ENCODE measurements at regions not wholly inside any gene's neighbourhood (a gene's known extent, or its start where the extent isn't known, plus 50 kb on each side); places are given as distances from the start of the nearest gene placed in this dataset.
A peak's percentile ranks its signal among the peaks of the same experiment; 100 is the strongest.

GRCh38 chr3:68088216-68088615 lies 433.8 kb upstream of the SUCLG2 start:
- no peaks in the 10 kb centered on the region for H3K36me3 ChIP-seq (ENCODE audit: insufficient read depth, low read length)
- H3K9ac ChIP-seq (ENCODE audit: low read depth, low read length), result no peak overlapping the region
- no peaks in the 10 kb centered on the region for H3K79me2 ChIP-seq (ENCODE audit: insufficient read depth, low read length)
- H3K27me3 ChIP-seq (ENCODE audit: insufficient read depth, low read length, poor library complexity), result peaks cover 4% of the 10 kb centered on the region
- H3K9me3 ChIP-seq (ENCODE audit: insufficient read depth, low read length, severe bottlenecking), result no peaks in the 10 kb centered on the region
- TF ChIP-seq EZH2 (IDR thresholded peaks at IDR 0.05; ENCODE audit: borderline replicate concordance, low read depth, low read length, severe bottlenecking) (no peak), CTCF (IDR thresholded peaks at IDR 0.05; ENCODE audit: borderline replicate concordance, extremely low read depth, low read length, poor library complexity, severe bottlenecking) (no peak)
- H3K4me3 ChIP-seq (ENCODE audit: low read depth in 1 of 2, low read length in 2 of 2), result no peak overlapping the region
- ATAC-seq (ENCODE audit: insufficient read depth, low read depth) (peak; percentile 67; the same call in 2 of the 3 replicates), DNase-seq (peak; percentile 7)
- H3K4me1 ChIP-seq (ENCODE audit: insufficient read depth, low read length), result no peaks in the 10 kb centered on the region
- H4K20me1 ChIP-seq (ENCODE audit: insufficient read depth, low read length), result no peaks in the 10 kb centered on the region
- H3K27ac ChIP-seq (ENCODE audit: low read length), result no peak overlapping the region
- no peak overlapping the region for H3K4me2 ChIP-seq (ENCODE audit: insufficient read depth, low read length)
- no peak overlapping the region for H2AFZ ChIP-seq (ENCODE audit: low read depth, low read length)

- Histone ChIP-seq H3K9ac (ENCODE audit: low read depth, low read length) (no peak overlapping the region), H3K4me1 (ENCODE audit: insufficient read depth, low read length) (no peaks in the 10 kb centered on the region), H3K27ac (ENCODE audit: low read length) (no peak overlapping the region), H2AFZ (ENCODE audit: low read depth, low read length) (no peak overlapping the region), H3K4me2 (ENCODE audit: insufficient read depth, low read length) (no peak overlapping the region), H3K27me3 (ENCODE audit: insufficient read depth, low read length, poor library complexity) (no peaks in the 10 kb centered on the region), H3K36me3 (ENCODE audit: insufficient read depth, low read length) (no peaks in the 10 kb centered on the region), H3K9me3 (ENCODE audit: insufficient read depth, low read length, severe bottlenecking) (no peaks in the 10 kb centered on the region), H3K79me2 (ENCODE audit: insufficient read depth, low read length) (no peaks in the 10 kb centered on the region), H3K4me3 (ENCODE audit: low read depth in 1 of 2, low read length in 2 of 2) (no peak overlapping the region), H4K20me1 (ENCODE audit: insufficient read depth, low read length) (no peaks in the 10 kb centered on the region)
- TF ChIP-seq EZH2 (IDR thresholded peaks at IDR 0.05; ENCODE audit: borderline replicate concordance, low read depth, low read length, severe bottlenecking), result no peak
- no peak for TF ChIP-seq CTCF (IDR thresholded peaks at IDR 0.05; ENCODE audit: borderline replicate concordance, extremely low read depth, low read length, poor library complexity, severe bottlenecking)
- ATAC-seq (ENCODE audit: insufficient read depth, low read depth), result no peak
- DNase-seq, result no peak
Measured at GRCh38 chr3:68072062-68072461, 417.6 kb upstream of the SUCLG2 start.

GRCh38 chr3:68070186-68070585 lies 415.8 kb upstream of the SUCLG2 start:
- no peak for DNase-seq
- Histone ChIP-seq H3K4me2 (ENCODE audit: insufficient read depth, low read length) (no peak overlapping the region), H3K27ac (ENCODE audit: low read length) (no peak overlapping the region), H3K9ac (ENCODE audit: low read depth, low read length) (no peak overlapping the region), H2AFZ (ENCODE audit: low read depth, low read length) (no peak overlapping the region), H3K9me3 (ENCODE audit: insufficient read depth, low read length, severe bottlenecking) (no peaks in the 10 kb centered on the region), H4K20me1 (ENCODE audit: insufficient read depth, low read length) (no peaks in the 10 kb centered on the region), H3K4me3 (ENCODE audit: low read depth in 1 of 2, low read length in 2 of 2) (no peak overlapping the region), H3K36me3 (ENCODE audit: insufficient read depth, low read length) (no peaks in the 10 kb centered on the region), H3K27me3 (ENCODE audit: insufficient read depth, low read length, poor library complexity) (no peaks in the 10 kb centered on the region), H3K4me1 (ENCODE audit: insufficient read depth, low read length) (no peaks in the 10 kb centered on the region), H3K79me2 (ENCODE audit: insufficient read depth, low read length) (no peaks in the 10 kb centered on the region)
- ATAC-seq (ENCODE audit: insufficient read depth, low read depth), result no peak
- TF ChIP-seq CTCF (IDR thresholded peaks at IDR 0.05; ENCODE audit: borderline replicate concordance, extremely low read depth, low read length, poor library complexity, severe bottlenecking) (no peak), EZH2 (IDR thresholded peaks at IDR 0.05; ENCODE audit: borderline replicate concordance, low read depth, low read length, severe bottlenecking) (no peak)

- Histone ChIP-seq H3K27ac (ENCODE audit: low read length) (no peak overlapping the region), H3K9me3 (ENCODE audit: insufficient read depth, low read length, severe bottlenecking) (no peaks in the 10 kb centered on the region), H2AFZ (ENCODE audit: low read depth, low read length) (no peak overlapping the region), H3K36me3 (ENCODE audit: insufficient read depth, low read length) (no peaks in the 10 kb centered on the region), H3K9ac (ENCODE audit: low read depth, low read length) (no peak overlapping the region), H3K79me2 (ENCODE audit: insufficient read depth, low read length) (no peaks in the 10 kb centered on the region), H3K4me2 (ENCODE audit: insufficient read depth, low read length) (no peak overlapping the region), H3K27me3 (ENCODE audit: insufficient read depth, low read length, poor library complexity) (no peaks in the 10 kb centered on the region), H3K4me1 (ENCODE audit: insufficient read depth, low read length) (no peaks in the 10 kb centered on the region), H3K4me3 (ENCODE audit: low read depth in 1 of 2, low read length in 2 of 2) (no peak overlapping the region), H4K20me1 (ENCODE audit: insufficient read depth, low read length) (no peaks in the 10 kb centered on the region)
- no peak for DNase-seq
- no peak for ATAC-seq (ENCODE audit: insufficient read depth, low read depth)
- TF ChIP-seq EZH2 (IDR thresholded peaks at IDR 0.05; ENCODE audit: borderline replicate concordance, low read depth, low read length, severe bottlenecking) (no peak), CTCF (IDR thresholded peaks at IDR 0.05; ENCODE audit: borderline replicate concordance, extremely low read depth, low read length, poor library complexity, severe bottlenecking) (no peak)
Measured at GRCh38 chr3:68067314-68067713, 412.9 kb upstream of the SUCLG2 start.

All from DND-41 (cell line).